Caco-2 (cell line): ENCODE measurements at regions not wholly inside any gene's neighbourhood (a gene's known extent, or its start where the extent isn't known, plus 50 kb on each side); places are given as distances from the start of the nearest gene placed in this dataset.

Source experiments
- BruUV-seq: library from RNA; stranded (reverse); fragments of 400-500 nt; replicated peaks from 2 replicates; lab custom pipeline; 2021; lab: Mats Ljungman, UMichigan
- CTCF ChIA-PET: fragments of 300-600 bp; sonication (Branson Sonifier 250); formaldehyde crosslinking; loops from one replicate; lab custom pipeline; 2022; ENCODE audit warnings: antibody characterized with exemption; lab: Charles Lee
- POLR2A ChIA-PET: fragments of 300-600 bp; sonication (Branson Sonifier 250); formaldehyde crosslinking; loops from one replicate; lab custom pipeline; 2022; ENCODE audit warnings: antibody characterized with exemption; lab: Charles Lee
- DNase-seq, 2 experiments: peaks; one replicate each; pipeline versions ENCODE4 v3.0.0 to v3.0.0-alpha.2; 2020 to 2022
- H3K27me3 ChIP-seq: replicated peaks from 2 replicates; pipeline ENCODE4 v1.6.0; 2011; ENCODE audit warnings: low read length; ENCODE audit not compliant: control insufficient read depth, insufficient read depth
- H3K36me3 ChIP-seq: 2 replicates; pipeline ENCODE4 v1.5.1; 2011; ENCODE audit warnings: low read length; ENCODE audit not compliant: control insufficient read depth, insufficient read depth
- H3K4me1 ChIP-seq: fragments of 250-450 bp; sonication (Bioruptor Pico); 2 replicates; pipeline ENCODE4 v1.5.1; 2020; ENCODE audit warnings: mild to moderate bottlenecking
- H3K4me3 ChIP-seq: 2 replicates; pipeline ENCODE4 v1.5.1; 2011; ENCODE audit warnings: low read depth, mild to moderate bottlenecking, control low read depth, low read length
- H3K9me3 ChIP-seq: fragments of 250-450 bp; sonication (Bioruptor Pico); 2 replicates; pipeline ENCODE4 v1.5.1; 2020; ENCODE audit warnings: mild to moderate bottlenecking, moderate library complexity
- H3K27ac Mint-ChIP-seq: one replicate; pipeline ENCODE4 v1.8.0; 2022; ENCODE audit warnings: mixed read lengths; ENCODE audit not compliant: unreplicated experiment
- H3K27me3 Mint-ChIP-seq: one replicate; pipeline ENCODE4 v1.8.0; 2022; ENCODE audit warnings: mixed read lengths; ENCODE audit not compliant: insufficient read depth, unreplicated experiment
- H3K36me3 Mint-ChIP-seq: one replicate; pipeline ENCODE4 v1.8.0; 2022; ENCODE audit warnings: mild to moderate bottlenecking, mixed read lengths; ENCODE audit not compliant: insufficient read depth, unreplicated experiment
- H3K4me1 Mint-ChIP-seq: one replicate; pipeline ENCODE4 v1.8.0; 2022; ENCODE audit warnings: low read depth, mixed read lengths; ENCODE audit not compliant: unreplicated experiment
- H3K4me3 Mint-ChIP-seq: one replicate; pipeline ENCODE4 v1.8.0; 2022; ENCODE audit warnings: mild to moderate bottlenecking, moderate library complexity, mixed read lengths; ENCODE audit not compliant: unreplicated experiment
- H3K9me3 Mint-ChIP-seq: one replicate; pipeline ENCODE4 v1.8.0; 2022; ENCODE audit warnings: mixed read lengths; ENCODE audit not compliant: unreplicated experiment
- CTCF ChIP-seq, 2 experiments: fragments of 200-600 bp in 1 of 2; IDR thresholded peaks; 1 replicate in 1 of 2; 2 replicates in 1 of 2; pipeline versions ENCODE4 v1.5.1 to v1.8.0; 2011 to 2022; ENCODE audit warnings: antibody characterized with exemption in 1 of 2, control low read depth in 1 of 2, inconsistent platforms in 1 of 2, low read depth in 1 of 2, low read length in 1 of 2, mild to moderate bottlenecking in 1 of 2, moderate library complexity in 1 of 2; ENCODE audit not compliant: insufficient read depth in 1 of 2, severe bottlenecking in 1 of 2, unreplicated experiment in 1 of 2
- intact Hi-C: fragments of 100-400 bp; cut with micrococcal nuclease; formaldehyde crosslinking; loops from one replicate; pipeline ENCODE4 v1.10.0; 2022; ENCODE audit not compliant: unreplicated experiment

- H3K27ac Mint-ChIP-seq = no peak overlapping the region
- TF ChIP-seq CTCF (IDR thresholded peaks at IDR 0.05; ENCODE audit: insufficient read depth in 1 of 2, low read depth in 1 of 2, low read length in 1 of 2, severe bottlenecking in 1 of 2, unreplicated experiment in 1 of 2) = no peak
- H3K36me3 Mint-ChIP-seq = no peaks in the 10 kb centered on the region
- H3K27me3 Mint-ChIP-seq = no peaks in the 10 kb centered on the region
- Histone ChIP-seq H3K4me1 (no peaks in the 10 kb centered on the region), H3K9me3 (no peaks in the 10 kb centered on the region), H3K36me3 (no peaks in the 10 kb centered on the region), H3K4me3 (no peak overlapping the region), H3K27me3 (no peaks in the 10 kb centered on the region)
- no peak for DNase-seq
- no peaks in the 10 kb centered on the region for H3K4me1 Mint-ChIP-seq
- ChIA-PET POLR2A (no interaction called here), CTCF (no interaction called here)
- H3K9me3 Mint-ChIP-seq = no peaks in the 10 kb centered on the region
- no peak overlapping the region for H3K4me3 Mint-ChIP-seq
- intact Hi-C loops = no loop called here
- BruUV-seq = no TSS peak
These were observed 104.6 kb downstream of the ZIC1 start for GRCh38 chr3:147513785-147514184.

GRCh38 chr3:147514366-147515160, 105.4 kb downstream of the ZIC1 start:
- ChIA-PET CTCF (no interaction called here), POLR2A (no interaction called here)
- intact Hi-C loops = no loop called here
- no peaks in the 10 kb centered on the region for H3K36me3 ChIP-seq
- no peak for DNase-seq
- H3K27me3 Mint-ChIP-seq = no peaks in the 10 kb centered on the region
- H3K36me3 Mint-ChIP-seq = no peaks in the 10 kb centered on the region
- no peaks in the 10 kb centered on the region for H3K4me1 ChIP-seq
- no peak overlapping the region for H3K4me3 ChIP-seq
- no peak overlapping the region for H3K4me3 Mint-ChIP-seq
- no peaks in the 10 kb centered on the region for H3K27me3 ChIP-seq
- no peak overlapping the region for H3K27ac Mint-ChIP-seq
- H3K4me1 Mint-ChIP-seq = no peaks in the 10 kb centered on the region
- no peaks in the 10 kb centered on the region for H3K9me3 Mint-ChIP-seq
- H3K9me3 ChIP-seq = no peaks in the 10 kb centered on the region
- no peak for TF ChIP-seq CTCF (IDR thresholded peaks at IDR 0.05; ENCODE audit: insufficient read depth in 1 of 2, low read depth in 1 of 2, low read length in 1 of 2, severe bottlenecking in 1 of 2, unreplicated experiment in 1 of 2)
- BruUV-seq = no TSS peak

GRCh38 chr3:147518465-147518864, 109.3 kb downstream of the ZIC1 start:
- no peaks in the 10 kb centered on the region for H3K4me1 Mint-ChIP-seq
- CTCF ChIA-PET = no interaction called here
- H3K27me3 Mint-ChIP-seq = no peaks in the 10 kb centered on the region
- H3K36me3 ChIP-seq = no peaks in the 10 kb centered on the region
- H3K4me3 Mint-ChIP-seq = no peak overlapping the region
- no peak for DNase-seq
- intact Hi-C loops = no loop called here
- no peaks in the 10 kb centered on the region for H3K4me1 ChIP-seq
- no peaks in the 10 kb centered on the region for H3K36me3 Mint-ChIP-seq
- no peaks in the 10 kb centered on the region for H3K9me3 ChIP-seq
- BruUV-seq = no TSS peak
- POLR2A ChIA-PET = no interaction called here
- TF ChIP-seq CTCF (IDR thresholded peaks at IDR 0.05; ENCODE audit: insufficient read depth in 1 of 2, low read depth in 1 of 2, low read length in 1 of 2, severe bottlenecking in 1 of 2, unreplicated experiment in 1 of 2) = no peak
- no peak overlapping the region for H3K27ac Mint-ChIP-seq
- no peak overlapping the region for H3K4me3 ChIP-seq
- no peaks in the 10 kb centered on the region for H3K27me3 ChIP-seq
- no peaks in the 10 kb centered on the region for H3K9me3 Mint-ChIP-seq
